GM19023 (cell line): ENCODE measurements at regions not wholly inside any gene's neighbourhood (a gene's known extent, or its start where the extent isn't known, plus 50 kb on each side); places are given as distances from the start of the nearest gene placed in this dataset.

Experiments
- ATAC-seq: cut with Tn5 transposase; IDR thresholded peaks from one replicate; pipeline ENCODE4 v1.9.1; 2021; ENCODE audit warnings: mild to moderate bottlenecking, moderate library complexity; ENCODE audit not compliant: unreplicated experiment

- ATAC-seq: no peak
These were observed 906.7 kb upstream of the CELF2 start for GRCh38 chr10:10110844-10111490.

- ATAC-seq: no peak
These were observed 899.5 kb upstream of the CELF2 start for GRCh38 chr10:10118131-10118530.

- no peak for ATAC-seq
These were observed 897.0 kb upstream of the CELF2 start for GRCh38 chr10:10120671-10121070.

DNA sequence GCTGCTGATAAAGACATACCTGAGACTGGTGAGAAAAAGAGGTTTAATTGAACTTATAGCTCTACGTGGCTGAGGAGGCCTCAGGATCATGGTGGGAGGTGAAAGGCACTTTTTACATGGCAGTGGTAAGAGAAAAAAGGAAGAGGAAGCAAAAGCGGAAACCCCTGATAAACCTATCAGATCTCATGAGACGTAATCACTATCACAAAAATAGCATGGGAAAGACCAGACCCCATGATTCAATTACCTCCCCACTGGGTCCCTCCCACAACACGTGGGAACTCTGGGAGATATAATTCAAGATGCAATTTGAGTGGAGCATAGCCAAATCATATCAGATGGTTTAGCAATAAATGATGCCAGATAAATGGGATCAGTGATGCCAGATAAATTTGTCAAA lies 892.0 kb upstream of the CELF2 start:
- ATAC-seq: no peak

- no peak for ATAC-seq
These were observed 891.5 kb upstream of the CELF2 start for GRCh38 chr10:10126218-10126617.

GRCh38 chr10:10128387-10128786 lies 889.3 kb upstream of the CELF2 start:
- no peak for ATAC-seq

- no peak for ATAC-seq
These were observed 887.0 kb upstream of the CELF2 start for GRCh38 chr10:10130686-10131085.

GRCh38 chr10:10132009-10132408 lies 885.7 kb upstream of the CELF2 start:
- no peak for ATAC-seq

- no peak for ATAC-seq
These were observed 884.4 kb upstream of the CELF2 start for GRCh38 chr10:10133281-10133680.

DNA sequence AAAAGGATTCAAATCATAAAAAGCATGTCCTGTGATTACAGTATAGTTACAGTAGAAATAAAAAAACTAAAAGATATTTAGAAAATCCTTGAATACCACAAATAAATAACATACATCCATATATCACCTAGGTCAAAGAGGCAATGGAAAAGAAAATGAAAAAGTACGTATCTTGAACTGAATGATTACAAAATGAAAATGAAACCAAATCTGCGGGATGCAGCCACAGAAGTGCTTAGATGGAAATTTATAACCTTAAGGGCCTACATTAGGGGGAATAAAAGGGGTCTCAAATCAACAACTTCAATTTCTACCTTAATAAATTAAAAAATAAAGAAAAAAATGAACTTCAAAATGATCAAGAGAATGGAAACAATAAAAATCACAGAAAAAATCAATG lies 879.0 kb upstream of the CELF2 start:
- ATAC-seq: no peak

DNA sequence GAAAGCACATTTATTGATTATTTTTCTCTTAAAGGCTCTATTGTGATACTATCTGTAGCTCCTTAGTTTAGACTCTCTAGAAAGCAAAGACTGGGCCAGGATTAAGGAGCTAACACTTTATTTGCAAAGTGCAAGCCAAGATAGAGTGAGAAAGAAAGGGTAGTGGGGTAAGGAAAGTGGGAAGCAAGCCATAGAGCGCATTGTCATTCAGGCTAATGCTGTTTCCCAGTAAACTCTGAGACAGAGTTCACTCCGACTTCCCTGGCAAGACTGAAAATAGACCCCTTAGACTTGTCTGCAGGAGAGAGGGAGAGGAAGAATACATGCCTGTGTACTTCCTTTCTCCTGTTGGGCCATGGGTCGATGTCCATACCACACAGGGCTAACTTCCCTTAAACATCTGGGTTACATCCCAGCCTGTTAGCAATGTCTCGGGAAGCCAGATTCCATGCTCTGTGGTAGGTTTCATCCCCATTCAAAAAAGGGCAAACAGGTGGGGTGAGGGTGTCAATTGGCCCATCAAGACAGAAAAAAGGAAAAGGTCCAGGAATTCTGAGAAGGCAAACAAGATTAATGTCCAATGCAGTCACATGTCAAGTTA lies 875.8 kb upstream of the CELF2 start:
- no peak for ATAC-seq

- no peak for ATAC-seq
These were observed 871.1 kb upstream of the CELF2 start for GRCh38 chr10:10146604-10147003.

GRCh38 chr10:10149899-10150298 lies 867.8 kb upstream of the CELF2 start:
- no peak for ATAC-seq

GRCh38 chr10:10156917-10157600 lies 860.6 kb upstream of the CELF2 start:
- ATAC-seq: no peak

DNA sequence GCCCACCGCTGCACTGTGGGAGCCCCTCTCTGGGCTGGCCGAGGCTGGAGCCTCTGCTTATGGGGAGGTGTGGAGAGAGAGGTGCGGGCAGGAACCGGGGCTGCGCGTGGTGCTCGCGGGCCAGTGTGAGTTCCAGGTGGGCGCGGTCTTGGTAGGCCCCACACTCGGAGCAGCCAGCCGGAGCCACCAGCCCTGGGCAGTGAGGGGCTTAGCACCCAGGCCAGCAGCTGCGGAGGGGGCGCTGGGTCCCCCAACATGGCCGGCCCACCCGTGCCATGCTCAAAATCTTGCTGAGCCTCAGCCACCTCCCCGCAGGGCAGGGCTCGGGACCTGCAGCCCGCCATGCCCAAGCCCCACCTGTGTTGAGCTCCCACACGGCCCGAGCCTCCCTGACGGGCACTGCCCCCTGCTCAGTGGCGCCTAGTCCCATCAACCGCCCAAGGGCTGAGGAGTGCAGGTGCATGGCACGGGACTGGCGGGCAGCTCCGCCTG lies 856.8 kb upstream of the CELF2 start:
- ATAC-seq: no peak

- ATAC-seq: no peak
These were observed 852.8 kb upstream of the CELF2 start for GRCh38 chr10:10164848-10165247.

DNA sequence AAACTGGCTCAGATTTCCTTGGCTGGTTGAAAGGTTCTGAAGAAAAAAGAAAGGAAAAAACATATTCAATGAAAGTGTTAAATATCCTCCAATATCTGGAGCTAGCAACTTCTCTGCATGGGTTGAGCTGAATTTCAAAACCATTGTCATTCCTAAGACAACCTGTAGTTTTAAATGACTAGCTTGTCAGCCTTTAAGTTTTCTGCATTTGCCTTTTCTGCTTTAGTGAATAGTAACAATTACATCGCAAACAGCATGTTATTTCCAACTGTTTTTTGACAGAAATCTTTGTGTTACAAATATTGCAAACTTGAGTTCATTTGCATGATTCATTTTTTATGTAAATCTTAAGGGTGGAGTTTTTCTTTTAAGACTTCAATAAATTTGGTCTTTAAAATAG lies 852.3 kb upstream of the CELF2 start:
- no peak for ATAC-seq

- ATAC-seq: no peak
These were observed 839.2 kb upstream of the CELF2 start for GRCh38 chr10:10178476-10178875.

DNA sequence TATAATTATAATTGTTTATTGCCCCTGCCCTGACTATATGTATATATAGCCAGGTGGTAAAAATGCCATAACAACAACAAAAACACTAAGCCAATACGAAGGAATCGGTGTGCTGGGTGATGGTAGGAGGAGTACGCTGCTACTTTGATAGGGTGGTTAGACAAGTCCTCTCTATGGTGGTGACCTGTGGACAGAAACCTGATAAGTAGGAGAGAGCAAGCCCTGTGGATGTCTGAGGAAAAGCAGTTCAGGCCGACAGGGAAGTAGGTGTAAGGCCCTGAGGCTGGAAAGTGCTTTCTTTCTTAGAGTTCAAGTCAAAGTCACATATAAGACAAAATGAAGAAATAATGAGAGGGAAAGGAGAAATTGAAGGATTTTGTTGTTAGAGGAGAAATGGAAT lies 823.8 kb upstream of the CELF2 start:
- ATAC-seq: no peak

GRCh38 chr10:10196701-10197100 lies 821.0 kb upstream of the CELF2 start:
- no peak for ATAC-seq

DNA sequence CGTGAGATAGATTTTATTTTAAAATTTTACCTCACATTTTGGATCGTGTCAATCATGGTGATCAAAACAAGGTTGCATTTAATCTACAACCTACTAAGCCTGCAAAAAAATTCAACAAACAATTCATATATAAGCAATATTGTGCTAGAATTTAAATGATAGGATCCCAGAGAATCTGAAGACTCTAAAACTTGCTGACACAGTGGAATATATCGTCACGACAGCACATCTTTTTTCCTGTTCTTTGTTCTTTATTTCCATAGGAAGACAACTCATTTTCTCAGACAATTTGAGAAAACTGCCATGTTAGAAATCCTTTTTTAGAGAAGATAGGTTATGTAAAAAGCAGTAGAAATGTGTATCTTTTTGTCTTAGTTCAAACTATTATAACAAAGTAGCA lies 820.2 kb upstream of the CELF2 start:
- no peak for ATAC-seq

GRCh38 chr10:10198363-10198762 lies 819.3 kb upstream of the CELF2 start:
- no peak for ATAC-seq
